ENCODE measurements at regions not wholly inside any gene's neighbourhood (a gene's known extent, or its start where the extent isn't known, plus 50 kb on each side); places are given as distances from the start of the nearest gene placed in this dataset.

GRCh38 chr10:92756201-92757065 is 66.7 kb downstream of the HHEX start:
- H3K27ac ChIP-seq: peak overlapping the region; percentile 8; the same call in 1 of the 2 replicates

GRCh38 chr10:92757066-92757710 is 67.4 kb downstream of the HHEX start:
- TF ChIP-seq CTCF (conservative IDR thresholded peaks at IDR 0.05) (no peak; the same call in 1 of the 2 replicates), ZFX (IDR thresholded peaks at IDR 0.05) (no peak)
- H3K27ac ChIP-seq: peak overlapping the region; percentile 8; the same call in 1 of the 2 replicates

More at GRCh38 chr10:92756201-92757065, 66.7 kb downstream of the HHEX start:
- no peak for TF ChIP-seq CTCF (conservative IDR thresholded peaks at IDR 0.05)
- no peak for TF ChIP-seq ZFX (IDR thresholded peaks at IDR 0.05)

GRCh38 chr10:92757711-92758104 is 68.0 kb downstream of the HHEX start:
- no peak overlapping the region for H3K27ac ChIP-seq
- TF ChIP-seq ZFX (IDR thresholded peaks at IDR 0.05) (no peak), CTCF (conservative IDR thresholded peaks at IDR 0.05) (no peak)

- no peak overlapping the region for H3K27ac ChIP-seq
- TF ChIP-seq CTCF (conservative IDR thresholded peaks at IDR 0.05) (no peak), ZFX (IDR thresholded peaks at IDR 0.05) (no peak)
Observed at GRCh38 chr10:92758594-92758993, 68.8 kb downstream of the HHEX start.

GRCh38 chr10:92760609-92761008 is 70.9 kb downstream of the HHEX start:
- no peak overlapping the region for H3K27ac ChIP-seq
- TF ChIP-seq CTCF (conservative IDR thresholded peaks at IDR 0.05) (no peak), ZFX (IDR thresholded peaks at IDR 0.05) (no peak)

- TF ChIP-seq ZFX (IDR thresholded peaks at IDR 0.05): no peak
- TF ChIP-seq CTCF (conservative IDR thresholded peaks at IDR 0.05): no peak
- no peak overlapping the region for H3K27ac ChIP-seq
Observed at GRCh38 chr10:92761571-92761970, 71.8 kb downstream of the HHEX start.

GRCh38 chr10:92763634-92764155 is 73.9 kb downstream of the HHEX start:
- H3K27ac ChIP-seq: no peak overlapping the region
- TF ChIP-seq CTCF (conservative IDR thresholded peaks at IDR 0.05) (no peak), ZFX (IDR thresholded peaks at IDR 0.05) (no peak)

All from C4-2B (cell line).